Mucosa of descending colon (tissue), 3 donors: ENCODE measurements at regions not wholly inside any gene's neighbourhood (a gene's known extent, or its start where the extent isn't known, plus 50 kb on each side); places are given as distances from the start of the nearest gene placed in this dataset.

Experiments
- ATAC-seq: fragments of 200-7000 bp; cut with Tn5 transposase; one replicate; pipeline ENCODE4 v1.9.1; 2020; ENCODE audit warnings: mild to moderate bottlenecking, moderate library complexity
- DNase-seq, 3 donors: peaks; one replicate each; pipeline ENCODE4 v3.0.0-alpha.2; 2020
- H3K36me3 ChIP-seq: fragments of 200-600 bp; one replicate; pipeline ENCODE4 v1.8.0; 2021; ENCODE audit warnings: low read depth, mild to moderate bottlenecking
- H3K4me1 ChIP-seq: fragments of 200-600 bp; one replicate; pipeline ENCODE4 v1.8.0; 2021; ENCODE audit warnings: low read depth, mild to moderate bottlenecking
- H3K4me3 ChIP-seq: fragments of 200-600 bp; one replicate; pipeline ENCODE4 v1.8.0; 2021; ENCODE audit warnings: mild to moderate bottlenecking
- H3K9me3 ChIP-seq: fragments of 200-600 bp; one replicate; pipeline ENCODE4 v1.8.0; 2021; ENCODE audit warnings: mild to moderate bottlenecking
- CTCF ChIP-seq: fragments of 200-600 bp; IDR thresholded peaks from one replicate; pipeline ENCODE4 v1.8.0; 2022; ENCODE audit warnings: antibody characterized with exemption, mild to moderate bottlenecking
- intact Hi-C, 2 donors: fragments of 100-400 bp; cut with DNase I in 1 of 2; cut with micrococcal nuclease in 1 of 2; formaldehyde crosslinking; loops; one replicate each; pipeline versions ENCODE4 v1.11.0 to v1.11.1; 2022; cut with DNase I, micrococcal nuclease
- donor health status: DM: no; HTN: no; CAD: no; lungs with moderate emphysema.
- donor health status: DM: no; HTN: no; CAD: no.
- donor health status: DM: no; HTN: yes; CAD: no.

DNA sequence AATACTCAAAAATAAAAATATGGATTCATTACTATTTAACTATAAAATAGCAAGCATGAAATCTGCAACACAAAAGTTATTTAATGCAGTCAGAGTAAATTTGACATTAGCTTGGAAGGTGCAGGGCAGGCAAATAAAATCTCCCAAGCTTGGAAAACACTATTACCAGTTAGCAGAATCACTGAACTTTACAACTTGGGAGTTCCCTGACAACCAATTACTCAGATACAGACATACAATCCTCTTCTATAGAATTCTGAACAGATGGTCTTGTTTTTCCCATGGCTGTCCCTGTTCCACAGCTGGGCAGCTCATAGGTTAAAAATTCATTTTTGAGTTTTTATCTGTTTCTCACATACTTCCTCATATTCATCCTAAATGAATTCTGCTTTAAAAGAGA lies 1002.6 kb downstream of the SORCS3 start:
- peak; percentile 74 for ATAC-seq
- Histone ChIP-seq H3K9me3 (peaks cover 3% of the 10 kb centered on the region), H3K36me3 (no peaks in the 10 kb centered on the region), H3K4me3 (no peak overlapping the region), H3K4me1 (peaks cover 8% of the 10 kb centered on the region)
- peak in 1 of 3 donors; percentile 20 for DNase-seq
- no peak for TF ChIP-seq CTCF
- intact Hi-C loops, result no loop called here

- Histone ChIP-seq H3K36me3 (no peaks in the 10 kb centered on the region), H3K9me3 (peaks cover 3% of the 10 kb centered on the region), H3K4me1 (peaks cover 4% of the 10 kb centered on the region), H3K4me3 (no peak overlapping the region)
- intact Hi-C loops, result no loop called here
- no peak for TF ChIP-seq CTCF
- peak; percentile 82 for ATAC-seq
- DNase-seq, result no peak
These were observed 993.2 kb downstream of the SORCS3 start for GRCh38 chr10:105634281-105634680.

GRCh38 chr10:105615715-105616365 lies 974.8 kb downstream of the SORCS3 start:
- no peak for DNase-seq

GRCh38 chr10:105611244-105611798 lies 970.2 kb downstream of the SORCS3 start:
- peaks cover 7% of the 10 kb centered on the region for H3K9me3 ChIP-seq
- no peak for TF ChIP-seq CTCF
- peaks cover 12% of the 10 kb centered on the region for H3K4me1 ChIP-seq
- peak; percentile 80 for ATAC-seq
- no peak overlapping the region for H3K4me3 ChIP-seq
- no peak for DNase-seq
- H3K36me3 ChIP-seq, result no peaks in the 10 kb centered on the region
- intact Hi-C loops, result no loop called here

More at GRCh38 chr10:105615715-105616365, 974.8 kb downstream of the SORCS3 start:
- Histone ChIP-seq H3K36me3 (no peaks in the 10 kb centered on the region), H3K4me3 (no peak overlapping the region), H3K4me1 (peaks cover 12% of the 10 kb centered on the region), H3K9me3 (no peaks in the 10 kb centered on the region)
- ATAC-seq, result peak; percentile 26
- intact Hi-C loops, result no loop called here
- TF ChIP-seq CTCF, result no peak

- no peak for TF ChIP-seq CTCF
- no peak for DNase-seq
- intact Hi-C loops, result no loop called here
- no peak for ATAC-seq
- H3K36me3 ChIP-seq, result no peaks in the 10 kb centered on the region
- peaks cover 7% of the 10 kb centered on the region for H3K9me3 ChIP-seq
- no peak overlapping the region for H3K4me3 ChIP-seq
- peaks cover 6% of the 10 kb centered on the region for H3K4me1 ChIP-seq
These were observed 968.4 kb downstream of the SORCS3 start for GRCh38 chr10:105609451-105609850.
